ENCODE measurements at regions not wholly inside any gene's neighbourhood (a gene's known extent, or its start where the extent isn't known, plus 50 kb on each side); places are given as distances from the start of the nearest gene placed in this dataset.
A peak's percentile ranks its signal among the peaks of the same experiment; 100 is the strongest.

- TF ChIP-seq CTCF (IDR thresholded peaks at IDR 0.05; ENCODE audit: control insufficient read depth, extremely low read depth, insufficient read depth), result peak; percentile 75
- no peak overlapping the region for H3K4me3 ChIP-seq (ENCODE audit: low read depth, low read length)
- DNase-seq (ENCODE audit: low read depth), result no peak
Measured at GRCh38 chr1:111032295-111032897, 68.7 kb upstream of the LRIF1 start.

- peak; percentile 50 for DNase-seq (ENCODE audit: low read depth)
- peak; percentile 94 for TF ChIP-seq CTCF (IDR thresholded peaks at IDR 0.05; ENCODE audit: control insufficient read depth, extremely low read depth, insufficient read depth)
- no peak overlapping the region for H3K4me3 ChIP-seq (ENCODE audit: low read depth, low read length)
Measured at GRCh38 chr1:111030590-111030989, 66.9 kb upstream of the LRIF1 start.

- no peak overlapping the region for H3K4me3 ChIP-seq (ENCODE audit: low read depth, low read length)
- TF ChIP-seq CTCF (IDR thresholded peaks at IDR 0.05; ENCODE audit: control insufficient read depth, extremely low read depth, insufficient read depth), result no peak
- DNase-seq (ENCODE audit: low read depth), result no peak
Measured at GRCh38 chr1:111025109-111025508, 61.4 kb upstream of the LRIF1 start.

- 0 out of 2 replicates have a peak, but pooled peaks have one; percentile 14 for TF ChIP-seq CTCF (IDR thresholded peaks at IDR 0.05; ENCODE audit: control insufficient read depth, extremely low read depth, insufficient read depth)
- no peak for DNase-seq (ENCODE audit: low read depth)
- H3K4me3 ChIP-seq (ENCODE audit: low read depth, low read length), result no peak overlapping the region
Measured at GRCh38 chr1:111015222-111015621, 51.5 kb upstream of the LRIF1 start.
